Fibroblast of villous mesenchyme (primary cell): ENCODE measurements at regions not wholly inside any gene's neighbourhood (a gene's known extent, or its start where the extent isn't known, plus 50 kb on each side); places are given as distances from the start of the nearest gene placed in this dataset.
A peak's percentile ranks its signal among the peaks of the same experiment; 100 is the strongest.

Source experiments
- DNase-seq: peaks from one replicate; pipeline ENCODE4 v3.0.0-alpha.2; 2010; ENCODE audit warnings: low read depth
- H3K4me3 ChIP-seq: 2 replicates; pipeline ENCODE4 v1.5.1; 2011; ENCODE audit warnings: low read depth, mild to moderate bottlenecking, low read length
- CTCF ChIP-seq: IDR thresholded peaks from 2 replicates; pipeline ENCODE4 v1.5.1; 2012; ENCODE audit warnings: low read depth, mild to moderate bottlenecking, low read length; ENCODE audit not compliant: insufficient read depth

DNA sequence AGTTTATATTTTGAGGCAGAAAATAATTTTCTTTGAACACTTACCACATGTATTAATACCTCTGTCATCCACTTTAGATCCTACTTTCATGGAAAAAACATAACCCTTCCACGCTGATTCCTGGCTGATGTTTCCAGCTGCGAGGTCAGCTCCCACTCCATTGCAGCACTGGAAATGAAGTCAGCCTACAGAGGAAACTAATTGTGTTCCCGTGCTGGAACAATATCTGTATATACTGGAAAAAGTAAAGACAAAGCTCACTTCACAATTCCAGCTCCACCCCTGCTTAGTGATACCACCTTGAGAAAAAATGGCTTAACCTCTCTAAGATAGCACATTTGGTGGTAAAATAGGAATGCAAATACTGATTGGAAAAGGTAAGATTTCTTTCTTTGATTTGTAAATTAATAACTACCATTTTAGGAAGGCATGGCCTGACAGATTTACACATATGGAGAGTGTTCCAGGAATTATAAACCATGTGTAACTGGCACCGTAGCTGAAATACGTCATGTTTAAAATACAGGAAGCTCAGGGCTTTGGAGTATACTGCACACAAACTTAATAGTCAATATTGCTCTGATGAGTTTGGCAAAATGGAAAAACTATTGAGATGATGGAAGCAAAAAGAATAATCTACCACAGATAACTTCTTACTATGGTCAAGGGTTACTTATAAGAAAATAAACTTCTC lies 90.0 kb downstream of the TRIB2 start:
- H3K4me3 ChIP-seq: no peak overlapping the region
- DNase-seq: no peak
- TF ChIP-seq CTCF: no peak

- no peak for TF ChIP-seq CTCF
- H3K4me3 ChIP-seq: no peak overlapping the region
- no peak for DNase-seq
Observed at GRCh38 chr2:12807907-12808810, 91.4 kb downstream of the TRIB2 start.

- H3K4me3 ChIP-seq: no peak overlapping the region
- TF ChIP-seq CTCF: no peak
- DNase-seq: no peak
Observed at GRCh38 chr2:12809526-12809925, 92.8 kb downstream of the TRIB2 start.

DNA sequence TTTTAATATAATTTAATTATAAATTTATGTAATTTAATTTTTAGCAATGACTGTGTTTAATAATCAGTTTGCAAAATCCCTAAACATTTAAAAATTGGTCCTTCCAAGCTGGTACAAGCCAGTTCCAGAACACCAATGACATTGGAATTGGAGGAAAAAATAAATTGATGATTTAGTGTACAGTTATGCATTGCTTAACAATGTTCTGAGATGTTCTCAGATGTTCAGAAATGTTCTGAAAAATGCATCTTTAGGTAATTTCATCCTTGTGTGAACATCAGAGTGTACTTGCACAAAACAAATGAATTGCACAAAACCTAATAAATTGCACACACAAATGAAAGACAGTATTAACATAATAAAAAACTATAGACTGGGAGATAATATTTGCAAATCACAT lies 95.2 kb downstream of the TRIB2 start:
- DNase-seq: no peak
- H3K4me3 ChIP-seq: no peak overlapping the region
- TF ChIP-seq CTCF: no peak

DNA sequence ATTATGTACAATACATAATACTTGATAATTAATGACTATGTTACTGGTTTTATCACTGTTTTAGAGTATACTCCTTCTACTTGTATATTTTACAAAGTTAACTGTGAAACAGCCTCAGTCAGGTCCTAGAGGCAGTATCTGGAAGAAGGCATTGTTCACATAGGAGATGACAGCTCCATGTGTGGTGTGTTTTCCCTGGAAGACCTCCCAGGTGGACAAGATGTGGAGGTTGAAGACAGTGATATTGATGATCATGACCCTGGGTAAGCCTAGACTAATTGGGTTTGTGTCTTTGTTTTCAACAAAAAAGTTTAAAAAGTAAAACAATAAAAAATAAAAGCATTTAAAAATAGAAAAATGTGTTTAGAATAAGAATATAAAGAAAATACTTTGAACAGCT lies 96.4 kb downstream of the TRIB2 start:
- H3K4me3 ChIP-seq: no peak overlapping the region
- DNase-seq: no peak
- no peak for TF ChIP-seq CTCF

- TF ChIP-seq CTCF: no peak
- DNase-seq: peak; percentile 51
Observed at GRCh38 chr2:12816379-12817306, 99.9 kb downstream of the TRIB2 start.

More at GRCh38 chr2:12816379-12817306, 99.9 kb downstream of the TRIB2 start:
- no peak overlapping the region for H3K4me3 ChIP-seq
